ENCODE measurements at regions not wholly inside any gene's neighbourhood (a gene's known extent, or its start where the extent isn't known, plus 50 kb on each side); places are given as distances from the start of the nearest gene placed in this dataset.
"Not testable (repeated sequence)": the region's sequence is repeated elsewhere in the genome, so short reads cannot be mapped to it uniquely, and the experiment has no call there.

- intact Hi-C loops (cut with DNase I): no loop called here
- no peak for DNase-seq
Measured at GRCh38 chr2:48175656-48176055, 138.8 kb upstream of the FOXN2 start.

- intact Hi-C loops (cut with DNase I): no loop called here
- no peak for DNase-seq
Measured at GRCh38 chr2:48176876-48177275, 137.6 kb upstream of the FOXN2 start.

- intact Hi-C loops (cut with DNase I): no loop called here
- no peak for DNase-seq
Measured at GRCh38 chr2:48178611-48179010, 135.9 kb upstream of the FOXN2 start.

- DNase-seq: no peak
- intact Hi-C loops (cut with DNase I): no loop called here
Measured at GRCh38 chr2:48180557-48180956, 133.9 kb upstream of the FOXN2 start.

GRCh38 chr2:48183276-48183675 is 131.2 kb upstream of the FOXN2 start:
- intact Hi-C loops (cut with DNase I): no loop called here
- DNase-seq: no peak

- no peak for DNase-seq
- intact Hi-C loops (cut with DNase I): no loop called here
Measured at GRCh38 chr2:48183991-48184390, 130.5 kb upstream of the FOXN2 start.

GRCh38 chr2:48187503-48187902 is 127.0 kb upstream of the FOXN2 start:
- no peak for DNase-seq
- intact Hi-C loops (cut with DNase I): no loop called here

GRCh38 chr2:48189552-48190228 is 124.8 kb upstream of the FOXN2 start:
- intact Hi-C loops (cut with DNase I): no loop called here
- DNase-seq: no peak

- intact Hi-C loops (cut with DNase I): no loop called here
- DNase-seq: no peak
Measured at GRCh38 chr2:48190230-48190629, 124.3 kb upstream of the FOXN2 start.

GRCh38 chr2:48194641-48195040 is 119.8 kb upstream of the FOXN2 start:
- DNase-seq: no peak
- intact Hi-C loops (cut with DNase I): no loop called here

- intact Hi-C loops (cut with DNase I): no loop called here
- DNase-seq: no peak
Measured at GRCh38 chr2:48195169-48195568, 119.3 kb upstream of the FOXN2 start.

- intact Hi-C loops (cut with DNase I): no loop called here
- DNase-seq: no peak
Measured at GRCh38 chr2:48197618-48198017, 116.9 kb upstream of the FOXN2 start.

- DNase-seq: no peak
- intact Hi-C loops (cut with DNase I): no loop called here
Measured at GRCh38 chr2:48198371-48198770, 116.1 kb upstream of the FOXN2 start.

GRCh38 chr2:48199070-48199469 is 115.4 kb upstream of the FOXN2 start:
- DNase-seq: no peak
- intact Hi-C loops (cut with DNase I): no loop called here

- no peak for DNase-seq
- intact Hi-C loops (cut with DNase I): no loop called here
Measured at GRCh38 chr2:48200620-48201293, 113.7 kb upstream of the FOXN2 start.

GRCh38 chr2:48201435-48201834 is 113.0 kb upstream of the FOXN2 start:
- intact Hi-C loops (cut with DNase I); DNase-seq: not testable (repeated sequence)

- intact Hi-C loops (cut with DNase I): no loop called here
- DNase-seq: no peak
Measured at GRCh38 chr2:48202863-48203642, 111.4 kb upstream of the FOXN2 start.

GRCh38 chr2:48203668-48204067 is 110.8 kb upstream of the FOXN2 start:
- intact Hi-C loops (cut with DNase I): no loop called here
- DNase-seq: no peak

GRCh38 chr2:48204750-48205136 is 109.7 kb upstream of the FOXN2 start:
- DNase-seq: peak in 1 of 10 donors; percentile 73
- intact Hi-C loops (cut with DNase I): loop anchor here (5.0 kb wide), 1 partner anchor 218 kb away; no protein-coding TSS in a partner anchor

- peak in 7 of 10 donors; percentile 26 to 91 (median 58) for DNase-seq
- intact Hi-C loops (cut with DNase I): loop anchor here (5.0 kb wide), 1 partner anchor 217 kb away; no protein-coding TSS in a partner anchor
Measured at GRCh38 chr2:48205137-48205798, 109.2 kb upstream of the FOXN2 start.

All from posterior cingulate gyrus (tissue), 11 donors.